Stimulated activated CD4-positive, alpha-beta T cell treated with anti-CD3 and anti-CD28 coated beads, Interleukin-4, amount 100 ng/mL, for 1 hour (primary cell): ENCODE measurements at regions not wholly inside any gene's neighbourhood (a gene's known extent, or its start where the extent isn't known, plus 50 kb on each side); places are given as distances from the start of the nearest gene placed in this dataset.

Source experiments
- DNase-seq: peaks from one replicate; pipeline ENCODE4 v3.0.0-alpha.2; 2020

GRCh38 chr22:48169227-48169626 is 1406.8 kb downstream of the TBC1D22A start:
- no peak for DNase-seq

- no peak for DNase-seq
Observed at GRCh38 chr22:48167238-48167637, 1404.8 kb downstream of the TBC1D22A start.

- DNase-seq, result no peak
Observed at GRCh38 chr22:48161298-48161697, 1398.8 kb downstream of the TBC1D22A start.

GRCh38 chr22:48157676-48158075 is 1395.2 kb downstream of the TBC1D22A start:
- DNase-seq, result no peak

- DNase-seq, result no peak
Observed at GRCh38 chr22:48156603-48157355, 1394.3 kb downstream of the TBC1D22A start.

GRCh38 chr22:48155446-48155845 is 1393.0 kb downstream of the TBC1D22A start:
- DNase-seq, result no peak

GRCh38 chr22:48154943-48155240 is 1392.4 kb downstream of the TBC1D22A start:
- no peak for DNase-seq

- no peak for DNase-seq
Observed at GRCh38 chr22:48154169-48154942, 1391.9 kb downstream of the TBC1D22A start.

GRCh38 chr22:48153726-48154125 is 1391.3 kb downstream of the TBC1D22A start:
- no peak for DNase-seq

- DNase-seq, result no peak
Observed at GRCh38 chr22:48152916-48153315, 1390.5 kb downstream of the TBC1D22A start.

GRCh38 chr22:48152164-48152775 is 1389.8 kb downstream of the TBC1D22A start:
- DNase-seq, result no peak

- DNase-seq, result no peak
Observed at GRCh38 chr22:48151641-48152040, 1389.2 kb downstream of the TBC1D22A start.

- DNase-seq, result no peak
Observed at GRCh38 chr22:48147831-48148230, 1385.4 kb downstream of the TBC1D22A start.

- DNase-seq, result no peak
Observed at GRCh38 chr22:48147404-48147803, 1385.0 kb downstream of the TBC1D22A start.

- no peak for DNase-seq
Observed at GRCh38 chr22:48146426-48146825, 1384.0 kb downstream of the TBC1D22A start.

- no peak for DNase-seq
Observed at GRCh38 chr22:48145738-48146137, 1383.3 kb downstream of the TBC1D22A start.

GRCh38 chr22:48144318-48144717 is 1381.9 kb downstream of the TBC1D22A start:
- no peak for DNase-seq

- DNase-seq, result no peak
Observed at GRCh38 chr22:48143856-48144255, 1381.4 kb downstream of the TBC1D22A start.

- DNase-seq, result no peak
Observed at GRCh38 chr22:48142388-48142787, 1379.9 kb downstream of the TBC1D22A start.

GRCh38 chr22:48141301-48141700 is 1378.9 kb downstream of the TBC1D22A start:
- DNase-seq, result no peak

GRCh38 chr22:48140261-48140813 is 1377.9 kb downstream of the TBC1D22A start:
- DNase-seq, result no peak

- DNase-seq, result no peak
Observed at GRCh38 chr22:48139776-48140175, 1377.3 kb downstream of the TBC1D22A start.

GRCh38 chr22:48138855-48139254 is 1376.4 kb downstream of the TBC1D22A start:
- DNase-seq, result no peak

- no peak for DNase-seq
Observed at GRCh38 chr22:48138427-48138826, 1376.0 kb downstream of the TBC1D22A start.
